ENCODE measurements at regions not wholly inside any gene's neighbourhood (a gene's known extent, or its start where the extent isn't known, plus 50 kb on each side); places are given as distances from the start of the nearest gene placed in this dataset.
"Not testable (repeated sequence)": the region's sequence is repeated elsewhere in the genome, so short reads cannot be mapped to it uniquely, and the experiment has no call there.

GRCh38 chr3:158026236-158026635 is 80.0 kb downstream of the SHOX2 start:
- no peak for FAIRE-seq
- DNase-seq (ENCODE audit: low spot score) = no peak

- FAIRE-seq; DNase-seq (ENCODE audit: low spot score): not testable (repeated sequence)
Measured at GRCh38 chr3:158019897-158020296, 86.3 kb downstream of the SHOX2 start.

- FAIRE-seq (no peak), DNase-seq (ENCODE audit: low spot score) (no peak)
Measured at GRCh38 chr3:158018462-158018861, 87.8 kb downstream of the SHOX2 start.

- FAIRE-seq (no peak), DNase-seq (ENCODE audit: low spot score) (no peak)
Measured at GRCh38 chr3:158012901-158013300, 93.3 kb downstream of the SHOX2 start.

- FAIRE-seq = no peak
- DNase-seq (ENCODE audit: low spot score) = no peak
Measured at GRCh38 chr3:158005391-158006100, 100.7 kb downstream of the SHOX2 start.

GRCh38 chr3:157999246-157999645 is 107.0 kb downstream of the SHOX2 start:
- no peak for DNase-seq (ENCODE audit: low spot score)
- FAIRE-seq = no peak

- no peak for DNase-seq (ENCODE audit: low spot score)
- no peak for FAIRE-seq
Measured at GRCh38 chr3:157982359-157982758, 123.9 kb downstream of the SHOX2 start.

- FAIRE-seq (no peak), DNase-seq (ENCODE audit: low spot score) (peak; percentile 4)
Measured at GRCh38 chr3:157981819-157982218, 124.4 kb downstream of the SHOX2 start.

- FAIRE-seq = no peak
Measured at GRCh38 chr3:157979022-157979421, 127.2 kb downstream of the SHOX2 start.

GRCh38 chr3:157961665-157962064 is 144.6 kb downstream of the SHOX2 start:
- DNase-seq (ENCODE audit: low spot score) (no peak), FAIRE-seq (no peak)

More at GRCh38 chr3:157979022-157979421, 127.2 kb downstream of the SHOX2 start:
- DNase-seq (ENCODE audit: low spot score) = no peak

GRCh38 chr3:157958457-157958856 is 147.8 kb downstream of the SHOX2 start:
- DNase-seq (ENCODE audit: low spot score) = no peak

GRCh38 chr3:157956850-157957249 is 149.4 kb downstream of the SHOX2 start:
- no peak for FAIRE-seq
- DNase-seq (ENCODE audit: low spot score) = no peak

More at GRCh38 chr3:157958457-157958856, 147.8 kb downstream of the SHOX2 start:
- no peak for FAIRE-seq

- no peak for FAIRE-seq
- no peak for DNase-seq (ENCODE audit: low spot score)
Measured at GRCh38 chr3:157956176-157956575, 150.0 kb downstream of the SHOX2 start.

GRCh38 chr3:157953565-157953964 is 152.7 kb downstream of the SHOX2 start:
- DNase-seq (ENCODE audit: low spot score) = no peak
- no peak for FAIRE-seq

- DNase-seq (ENCODE audit: low spot score) = no peak
Measured at GRCh38 chr3:157948605-157949383, 157.4 kb downstream of the SHOX2 start.

GRCh38 chr3:157939166-157939565 is 167.1 kb downstream of the SHOX2 start:
- DNase-seq (ENCODE audit: low spot score) (no peak), FAIRE-seq (no peak)

More at GRCh38 chr3:157948605-157949383, 157.4 kb downstream of the SHOX2 start:
- no peak for FAIRE-seq

- FAIRE-seq = no peak
Measured at GRCh38 chr3:157938154-157938779, 168.0 kb downstream of the SHOX2 start.

GRCh38 chr3:157931517-157931916 is 174.7 kb downstream of the SHOX2 start:
- no peak for FAIRE-seq
- DNase-seq (ENCODE audit: low spot score) = no peak

More at GRCh38 chr3:157938154-157938779, 168.0 kb downstream of the SHOX2 start:
- peak; percentile 18 for DNase-seq (ENCODE audit: low spot score)

- DNase-seq (ENCODE audit: low spot score) (no peak), FAIRE-seq (no peak)
Measured at GRCh38 chr3:157930000-157930780, 176.0 kb downstream of the SHOX2 start.

- DNase-seq (ENCODE audit: low spot score) (no peak), FAIRE-seq (no peak)
Measured at GRCh38 chr3:157926822-157927221, 179.4 kb downstream of the SHOX2 start.

- DNase-seq (ENCODE audit: low spot score) = no peak
- FAIRE-seq = no peak
Measured at GRCh38 chr3:157922614-157923013, 183.6 kb downstream of the SHOX2 start.

Data from urothelium cell line (cell line).